ENCODE measurements at regions not wholly inside any gene's neighbourhood (a gene's known extent, or its start where the extent isn't known, plus 50 kb on each side); places are given as distances from the start of the nearest gene placed in this dataset.
"Not testable (repeated sequence)": the region's sequence is repeated elsewhere in the genome, so short reads cannot be mapped to it uniquely, and the experiment has no call there.

- H3K4me1 ChIP-seq (ENCODE audit: control insufficient read depth, insufficient read depth, low read length), result no peaks in the 10 kb centered on the region
- H3K36me3 ChIP-seq (ENCODE audit: control insufficient read depth, insufficient read depth, low read length), result no peaks in the 10 kb centered on the region
- no peak overlapping the region for H3K27ac ChIP-seq (ENCODE audit: low read depth, low read length)
- no peaks in the 10 kb centered on the region for H3K9me3 ChIP-seq (ENCODE audit: control insufficient read depth, insufficient read depth, low read length)
- H3K27me3 ChIP-seq (ENCODE audit: control insufficient read depth, insufficient read depth, low read length), result no peaks in the 10 kb centered on the region
- no peak overlapping the region for H3K9ac ChIP-seq (ENCODE audit: low read depth, low read length)
- no peak overlapping the region for H3K4me3 ChIP-seq (ENCODE audit: low read depth, low read length)
These were observed 2104.9 kb downstream of the PCDH9 start for GRCh38 chr13:65125236-65125635.

GRCh38 chr13:65112531-65112941, 2117.6 kb downstream of the PCDH9 start:
- H3K4me1 ChIP-seq (ENCODE audit: control insufficient read depth, insufficient read depth, low read length), result no peaks in the 10 kb centered on the region
- no peaks in the 10 kb centered on the region for H3K36me3 ChIP-seq (ENCODE audit: control insufficient read depth, insufficient read depth, low read length)
- no peak overlapping the region for H3K4me3 ChIP-seq (ENCODE audit: low read depth, low read length)
- H3K27ac ChIP-seq (ENCODE audit: low read depth, low read length), result no peak overlapping the region
- H3K9ac ChIP-seq (ENCODE audit: low read depth, low read length), result no peak overlapping the region
- H3K27me3 ChIP-seq (ENCODE audit: control insufficient read depth, insufficient read depth, low read length), result no peaks in the 10 kb centered on the region
- H3K9me3 ChIP-seq (ENCODE audit: control insufficient read depth, insufficient read depth, low read length), result no peaks in the 10 kb centered on the region

GRCh38 chr13:65112123-65112522, 2118.0 kb downstream of the PCDH9 start:
- Histone ChIP-seq H3K36me3 (ENCODE audit: control insufficient read depth, insufficient read depth, low read length) (no peaks in the 10 kb centered on the region), H3K27ac (ENCODE audit: low read depth, low read length) (no peak overlapping the region), H3K9me3 (ENCODE audit: control insufficient read depth, insufficient read depth, low read length) (no peaks in the 10 kb centered on the region), H3K9ac (ENCODE audit: low read depth, low read length) (no peak overlapping the region), H3K4me1 (ENCODE audit: control insufficient read depth, insufficient read depth, low read length) (no peaks in the 10 kb centered on the region), H3K27me3 (ENCODE audit: control insufficient read depth, insufficient read depth, low read length) (no peaks in the 10 kb centered on the region), H3K4me3 (ENCODE audit: low read depth, low read length) (no peak overlapping the region)

GRCh38 chr13:65111223-65111622, 2118.9 kb downstream of the PCDH9 start:
- Histone ChIP-seq H3K9me3 (ENCODE audit: control insufficient read depth, insufficient read depth, low read length) (no peaks in the 10 kb centered on the region), H3K27me3 (ENCODE audit: control insufficient read depth, insufficient read depth, low read length) (no peaks in the 10 kb centered on the region), H3K27ac (ENCODE audit: low read depth, low read length) (no peak overlapping the region), H3K4me1 (ENCODE audit: control insufficient read depth, insufficient read depth, low read length) (no peaks in the 10 kb centered on the region), H3K36me3 (ENCODE audit: control insufficient read depth, insufficient read depth, low read length) (no peaks in the 10 kb centered on the region), H3K9ac (ENCODE audit: low read depth, low read length) (no peak overlapping the region), H3K4me3 (ENCODE audit: low read depth, low read length) (no peak overlapping the region)

- not testable (repeated sequence) for H3K27me3 ChIP-seq (ENCODE audit: control insufficient read depth, insufficient read depth, low read length); H3K4me3 ChIP-seq (ENCODE audit: low read depth, low read length); H3K27ac ChIP-seq (ENCODE audit: low read depth, low read length); H3K4me1 ChIP-seq (ENCODE audit: control insufficient read depth, insufficient read depth, low read length); H3K36me3 ChIP-seq (ENCODE audit: control insufficient read depth, insufficient read depth, low read length); H3K9me3 ChIP-seq (ENCODE audit: control insufficient read depth, insufficient read depth, low read length); H3K9ac ChIP-seq (ENCODE audit: low read depth, low read length)
These were observed 2125.7 kb downstream of the PCDH9 start for GRCh38 chr13:65104436-65104835.

GRCh38 chr13:65103351-65103750, 2126.8 kb downstream of the PCDH9 start:
- Histone ChIP-seq H3K27me3 (ENCODE audit: control insufficient read depth, insufficient read depth, low read length) (no peaks in the 10 kb centered on the region), H3K36me3 (ENCODE audit: control insufficient read depth, insufficient read depth, low read length) (no peaks in the 10 kb centered on the region), H3K4me1 (ENCODE audit: control insufficient read depth, insufficient read depth, low read length) (no peaks in the 10 kb centered on the region)

GRCh38 chr13:65095161-65096082, 2134.7 kb downstream of the PCDH9 start:
- Histone ChIP-seq H3K9me3 (ENCODE audit: control insufficient read depth, insufficient read depth, low read length) (no peaks in the 10 kb centered on the region), H3K27ac (ENCODE audit: low read depth, low read length) (no peak overlapping the region), H3K4me3 (ENCODE audit: low read depth, low read length) (no peak overlapping the region)

More at GRCh38 chr13:65103351-65103750, 2126.8 kb downstream of the PCDH9 start:
- H3K9me3 ChIP-seq (ENCODE audit: control insufficient read depth, insufficient read depth, low read length), result no peaks in the 10 kb centered on the region
- no peak overlapping the region for H3K27ac ChIP-seq (ENCODE audit: low read depth, low read length)
- H3K9ac ChIP-seq (ENCODE audit: low read depth, low read length), result no peak overlapping the region
- no peak overlapping the region for H3K4me3 ChIP-seq (ENCODE audit: low read depth, low read length)

GRCh38 chr13:65093357-65093756, 2136.8 kb downstream of the PCDH9 start:
- Histone ChIP-seq H3K4me1 (ENCODE audit: control insufficient read depth, insufficient read depth, low read length) (no peaks in the 10 kb centered on the region), H3K36me3 (ENCODE audit: control insufficient read depth, insufficient read depth, low read length) (no peaks in the 10 kb centered on the region), H3K4me3 (ENCODE audit: low read depth, low read length) (no peak overlapping the region), H3K9ac (ENCODE audit: low read depth, low read length) (no peak overlapping the region), H3K9me3 (ENCODE audit: control insufficient read depth, insufficient read depth, low read length) (no peaks in the 10 kb centered on the region), H3K27ac (ENCODE audit: low read depth, low read length) (no peak overlapping the region), H3K27me3 (ENCODE audit: control insufficient read depth, insufficient read depth, low read length) (no peaks in the 10 kb centered on the region)

More at GRCh38 chr13:65095161-65096082, 2134.7 kb downstream of the PCDH9 start:
- Histone ChIP-seq H3K27me3 (ENCODE audit: control insufficient read depth, insufficient read depth, low read length) (no peaks in the 10 kb centered on the region), H3K36me3 (ENCODE audit: control insufficient read depth, insufficient read depth, low read length) (no peaks in the 10 kb centered on the region), H3K4me1 (ENCODE audit: control insufficient read depth, insufficient read depth, low read length) (no peaks in the 10 kb centered on the region), H3K9ac (ENCODE audit: low read depth, low read length) (no peak overlapping the region)

GRCh38 chr13:65091031-65091430, 2139.1 kb downstream of the PCDH9 start:
- Histone ChIP-seq H3K27ac (ENCODE audit: low read depth, low read length) (no peak overlapping the region), H3K9me3 (ENCODE audit: control insufficient read depth, insufficient read depth, low read length) (no peaks in the 10 kb centered on the region)

GRCh38 chr13:65090186-65090585, 2139.9 kb downstream of the PCDH9 start:
- Histone ChIP-seq H3K9ac (ENCODE audit: low read depth, low read length) (no peak overlapping the region), H3K27me3 (ENCODE audit: control insufficient read depth, insufficient read depth, low read length) (no peaks in the 10 kb centered on the region), H3K4me3 (ENCODE audit: low read depth, low read length) (no peak overlapping the region), H3K9me3 (ENCODE audit: control insufficient read depth, insufficient read depth, low read length) (no peaks in the 10 kb centered on the region), H3K27ac (ENCODE audit: low read depth, low read length) (no peak overlapping the region), H3K4me1 (ENCODE audit: control insufficient read depth, insufficient read depth, low read length) (no peaks in the 10 kb centered on the region), H3K36me3 (ENCODE audit: control insufficient read depth, insufficient read depth, low read length) (no peaks in the 10 kb centered on the region)

More at GRCh38 chr13:65091031-65091430, 2139.1 kb downstream of the PCDH9 start:
- H3K36me3 ChIP-seq (ENCODE audit: control insufficient read depth, insufficient read depth, low read length), result no peaks in the 10 kb centered on the region
- H3K4me1 ChIP-seq (ENCODE audit: control insufficient read depth, insufficient read depth, low read length), result no peaks in the 10 kb centered on the region
- no peaks in the 10 kb centered on the region for H3K27me3 ChIP-seq (ENCODE audit: control insufficient read depth, insufficient read depth, low read length)
- no peak overlapping the region for H3K4me3 ChIP-seq (ENCODE audit: low read depth, low read length)
- H3K9ac ChIP-seq (ENCODE audit: low read depth, low read length), result no peak overlapping the region

- H3K4me3 ChIP-seq (ENCODE audit: low read depth, low read length), result no peak overlapping the region
- H3K27me3 ChIP-seq (ENCODE audit: control insufficient read depth, insufficient read depth, low read length), result no peaks in the 10 kb centered on the region
- no peaks in the 10 kb centered on the region for H3K36me3 ChIP-seq (ENCODE audit: control insufficient read depth, insufficient read depth, low read length)
- no peak overlapping the region for H3K27ac ChIP-seq (ENCODE audit: low read depth, low read length)
- no peaks in the 10 kb centered on the region for H3K4me1 ChIP-seq (ENCODE audit: control insufficient read depth, insufficient read depth, low read length)
- H3K9ac ChIP-seq (ENCODE audit: low read depth, low read length), result no peak overlapping the region
- H3K9me3 ChIP-seq (ENCODE audit: control insufficient read depth, insufficient read depth, low read length), result no peaks in the 10 kb centered on the region
These were observed 2141.2 kb downstream of the PCDH9 start for GRCh38 chr13:65088906-65089305.
